ENCODE measurements at regions not wholly inside any gene's neighbourhood (a gene's known extent, or its start where the extent isn't known, plus 50 kb on each side); places are given as distances from the start of the nearest gene placed in this dataset.
"Not testable (repeated sequence)": the region's sequence is repeated elsewhere in the genome, so short reads cannot be mapped to it uniquely, and the experiment has no call there.

DNA sequence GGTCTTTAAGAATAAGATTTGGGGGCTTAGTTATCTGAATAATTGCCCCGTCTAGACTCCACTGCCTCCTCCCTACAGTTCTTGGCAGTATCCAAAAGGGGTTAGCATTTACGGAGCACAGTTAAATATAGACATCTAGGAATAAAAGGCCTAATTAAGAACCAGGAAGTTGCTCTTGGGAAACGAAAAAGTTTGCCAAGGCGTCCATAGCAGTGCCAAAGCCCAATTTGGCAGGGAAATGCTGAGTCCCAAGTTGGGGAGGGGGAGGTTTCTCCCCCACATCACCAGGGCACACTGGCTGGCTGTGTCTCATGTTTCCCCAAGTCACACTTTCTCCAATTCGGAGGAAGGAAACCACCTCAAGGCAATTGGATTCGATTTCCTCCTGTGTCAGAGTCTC lies 338.7 kb downstream of the FBXW7 start:
- DNase-seq (ENCODE audit: low read depth in 2 of 2): peak in 1 of 2 donors; percentile 7

DNA sequence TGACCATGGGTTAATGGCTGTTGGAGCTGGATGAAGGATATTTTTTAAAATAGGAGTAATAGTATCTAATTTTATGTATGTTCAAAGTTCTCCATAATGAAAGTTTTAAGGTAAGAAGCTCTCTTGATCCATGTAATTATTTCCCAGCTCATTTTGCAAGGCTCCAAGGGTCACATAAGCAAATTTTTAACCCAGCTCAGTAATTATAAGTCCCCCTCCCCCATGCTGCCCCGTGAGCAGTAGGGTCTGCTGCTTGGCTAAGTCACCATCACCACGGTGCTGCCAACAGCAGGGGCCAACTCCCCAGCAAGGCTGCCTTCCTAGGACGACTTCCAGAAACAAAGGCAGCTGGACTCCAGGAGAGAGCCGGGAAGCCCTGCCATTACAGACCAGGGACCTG lies 340.0 kb downstream of the FBXW7 start:
- DNase-seq (ENCODE audit: low read depth in 2 of 2): no peak

DNA sequence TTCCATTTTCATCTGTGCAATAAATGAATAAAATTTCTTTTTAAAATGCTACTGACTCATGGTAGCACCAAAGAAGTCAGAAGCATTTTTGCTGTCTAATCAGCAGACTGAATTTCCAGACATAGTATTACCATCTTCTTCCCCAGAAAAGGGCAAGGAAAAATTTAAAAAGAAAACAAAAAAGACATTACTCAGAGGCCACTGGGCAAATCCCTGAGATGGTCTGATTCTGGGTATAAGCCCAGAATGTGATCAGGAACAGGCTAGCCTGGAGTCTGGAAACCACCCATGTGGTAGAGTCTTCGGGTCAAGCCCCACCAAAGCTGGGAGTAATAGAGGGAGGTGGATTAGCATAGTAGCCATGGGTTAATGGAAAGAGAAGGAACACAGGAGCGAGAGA lies 342.8 kb downstream of the FBXW7 start:
- DNase-seq (ENCODE audit: low read depth in 2 of 2): no peak

DNA sequence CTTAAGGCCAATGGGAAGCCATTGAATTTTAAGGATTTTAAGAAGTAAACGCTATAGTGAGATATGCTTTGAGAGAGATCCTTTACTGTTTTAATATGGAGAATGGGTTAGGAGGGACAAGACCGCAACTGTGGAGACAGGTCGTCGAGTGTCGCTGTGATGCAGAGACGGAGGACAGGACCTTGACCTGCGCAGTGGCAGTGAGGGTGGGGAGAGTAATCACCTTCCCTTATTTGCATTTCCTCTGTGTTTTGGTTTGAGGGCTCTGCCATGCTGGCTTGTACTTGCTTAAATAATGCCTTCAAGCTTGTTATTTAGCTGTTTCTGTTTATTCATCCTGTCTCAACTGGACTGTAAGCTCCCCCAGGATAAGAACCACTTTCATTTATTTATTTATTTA lies 345.0 kb downstream of the FBXW7 start:
- DNase-seq (ENCODE audit: low read depth in 2 of 2): no peak

DNA sequence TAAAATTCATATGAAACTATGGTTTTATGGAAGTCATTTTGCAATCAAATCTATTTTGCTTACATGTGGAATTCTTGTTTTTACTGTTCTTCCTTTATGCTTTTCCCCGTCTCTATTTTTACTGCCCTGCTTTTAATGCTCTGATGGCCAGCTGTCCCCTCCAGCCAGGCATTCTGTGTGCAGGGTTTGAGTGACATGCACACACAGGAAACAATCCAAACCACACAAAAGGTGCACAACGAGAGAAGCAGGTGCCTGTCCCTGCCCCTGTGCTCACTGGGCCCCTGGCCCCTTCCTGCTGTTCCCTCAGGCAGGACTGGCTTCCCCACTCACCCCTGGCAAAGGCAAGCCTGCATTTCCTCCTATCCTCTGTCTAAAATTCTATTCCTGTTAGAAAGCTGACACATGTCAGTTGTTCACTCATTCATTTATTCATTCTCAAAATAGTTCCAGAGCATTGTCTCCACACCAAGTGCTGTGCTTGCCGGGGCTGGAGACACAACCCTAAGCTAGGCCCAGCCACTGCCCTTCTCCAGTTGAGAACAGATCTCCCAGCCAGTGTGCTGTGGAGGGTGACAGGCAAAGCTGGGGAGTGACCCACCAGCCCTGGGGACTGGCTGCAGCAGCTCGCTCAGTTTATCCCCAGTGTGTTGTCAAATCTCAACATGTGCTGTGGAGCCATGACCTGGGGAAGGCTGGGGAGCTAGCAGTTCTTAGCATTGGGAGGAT lies 346.3 kb downstream of the FBXW7 start:
- no peak for DNase-seq (ENCODE audit: low read depth in 2 of 2)

DNA sequence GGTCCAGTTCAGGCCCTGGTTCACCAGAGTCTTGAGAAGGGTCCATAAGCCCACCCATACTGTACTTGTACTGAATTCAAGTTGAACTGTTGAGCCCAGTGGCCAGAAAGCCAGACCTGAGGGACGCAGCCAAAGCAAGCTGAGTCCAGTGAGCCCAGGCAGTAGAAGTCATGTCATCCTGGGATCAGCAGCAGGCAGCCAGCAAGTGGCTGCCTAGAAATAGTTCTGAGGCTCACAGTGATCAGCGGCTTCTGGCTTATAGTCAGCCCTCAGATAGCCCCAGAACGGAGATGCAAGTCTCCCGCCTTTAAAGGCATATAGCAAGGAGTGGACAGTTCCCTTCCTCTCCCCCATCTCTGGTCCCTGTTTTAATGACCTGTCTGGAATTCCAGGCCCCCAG lies 347.1 kb downstream of the FBXW7 start:
- DNase-seq (ENCODE audit: low read depth in 2 of 2): no peak

DNA sequence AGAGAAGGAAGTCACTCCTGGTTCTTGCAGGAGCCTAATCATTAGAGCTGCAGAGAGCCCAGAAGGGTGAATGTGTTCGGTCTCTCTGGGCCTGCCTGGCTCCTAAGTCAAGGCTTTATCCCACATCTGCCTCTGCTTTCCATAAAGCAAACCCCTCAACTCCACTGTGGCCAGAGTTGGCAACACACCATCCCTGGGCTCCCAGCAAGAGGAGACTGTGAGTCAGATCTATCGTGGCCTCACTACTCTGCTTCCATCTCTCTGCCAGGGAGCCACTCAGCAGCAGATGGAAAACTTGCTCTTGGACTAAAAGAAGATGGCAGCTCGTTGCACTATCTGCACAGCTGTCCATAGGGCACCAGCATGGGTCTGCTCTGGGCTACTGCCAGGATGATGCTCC lies 348.2 kb downstream of the FBXW7 start:
- DNase-seq (ENCODE audit: low read depth in 2 of 2): no peak

DNA sequence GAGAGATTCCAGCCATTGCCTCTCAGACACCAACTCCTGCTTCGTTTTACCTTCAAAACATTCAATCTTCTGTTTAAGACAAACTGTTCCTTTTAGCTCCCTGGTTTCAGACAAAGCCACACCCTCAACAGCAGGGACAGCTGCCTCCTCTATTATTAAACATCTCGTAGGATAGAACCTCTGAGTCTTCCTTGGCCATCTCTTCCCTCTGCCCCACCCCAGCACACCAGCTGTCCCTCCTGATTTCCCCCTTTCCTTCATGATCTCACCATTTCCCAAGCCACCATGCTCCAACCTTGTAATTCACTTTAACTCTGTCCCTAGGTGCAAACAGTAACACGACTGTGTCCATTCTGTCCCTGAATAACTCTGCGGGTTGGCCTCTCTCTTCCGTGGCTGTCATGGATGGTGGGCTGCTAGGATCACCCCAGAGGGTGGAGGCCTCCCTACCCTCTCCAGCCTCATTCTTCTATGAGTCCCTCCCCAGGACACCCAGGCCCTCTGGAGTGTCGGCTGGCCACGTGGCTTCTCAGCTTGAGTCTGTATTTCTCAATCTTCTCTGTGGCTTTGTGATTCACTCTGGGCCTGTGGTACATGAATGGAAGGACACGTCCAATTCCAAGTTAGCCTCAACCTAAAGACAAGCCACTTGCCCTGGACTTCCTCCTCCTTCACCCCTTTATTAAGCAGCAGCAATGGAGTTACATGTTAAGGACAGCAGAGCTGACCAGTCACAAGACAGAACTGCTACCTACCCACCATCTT lies 349.9 kb downstream of the FBXW7 start:
- no peak for DNase-seq (ENCODE audit: low read depth in 2 of 2)

DNA sequence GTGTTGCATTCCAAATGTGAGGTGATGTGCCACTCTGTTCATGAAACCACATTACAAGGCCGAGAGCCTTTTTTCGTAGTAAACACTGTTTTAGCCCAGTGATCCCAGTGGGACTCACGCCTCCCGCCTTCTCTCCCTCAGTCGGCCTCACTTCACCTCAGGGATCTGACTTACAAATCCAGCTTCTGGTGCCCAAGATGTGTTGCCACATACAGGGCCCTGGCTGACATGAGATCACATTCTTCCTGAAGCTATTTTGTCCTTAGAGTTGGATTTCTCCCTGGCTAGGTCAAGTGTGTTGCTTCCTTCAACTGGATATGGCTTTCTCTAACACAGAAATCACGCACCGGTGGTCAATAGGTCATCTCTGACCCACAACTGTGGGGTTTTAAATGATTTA lies 354.7 kb downstream of the FBXW7 start:
- DNase-seq (ENCODE audit: low read depth in 2 of 2): no peak

DNA sequence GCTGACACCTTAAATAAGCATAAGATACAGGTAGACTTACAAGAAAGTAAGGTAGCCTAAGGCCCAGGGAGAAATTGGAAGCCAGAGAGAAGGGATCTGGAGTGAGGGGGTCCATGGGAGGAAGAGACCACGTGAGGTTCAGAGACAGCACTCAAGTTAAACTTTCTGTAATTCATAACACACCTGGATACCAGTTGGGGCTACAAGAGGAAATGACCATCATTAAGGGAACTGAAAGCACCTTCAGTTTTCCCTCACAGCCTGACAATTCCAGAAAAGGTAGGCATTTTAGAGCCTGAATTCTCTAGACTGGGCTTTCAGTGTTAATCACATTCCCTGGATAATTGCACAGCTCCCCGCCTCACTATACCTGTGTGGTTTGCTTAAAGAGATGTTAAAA lies 355.5 kb downstream of the FBXW7 start:
- no peak for DNase-seq (ENCODE audit: low read depth in 2 of 2)

DNA sequence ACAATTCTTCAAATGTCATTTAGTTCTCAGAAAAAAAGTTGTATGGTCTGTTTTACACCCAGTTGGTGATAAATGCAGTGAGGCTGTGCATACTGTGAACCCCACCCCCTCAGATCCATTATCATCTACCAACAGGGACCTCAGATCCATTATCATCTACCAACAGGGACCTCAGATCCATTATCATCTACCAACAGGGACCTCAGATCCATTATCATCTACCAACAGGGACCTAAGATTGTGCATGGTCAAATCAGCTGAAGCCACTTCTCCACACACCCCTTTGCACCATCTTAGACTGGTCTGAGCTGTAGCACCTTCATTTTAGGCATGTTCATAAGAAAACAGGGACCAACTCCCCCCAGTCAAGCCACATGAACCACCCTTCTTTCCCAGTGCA lies 358.4 kb downstream of the FBXW7 start:
- DNase-seq (ENCODE audit: low read depth in 2 of 2): not testable (repeated sequence)

DNA sequence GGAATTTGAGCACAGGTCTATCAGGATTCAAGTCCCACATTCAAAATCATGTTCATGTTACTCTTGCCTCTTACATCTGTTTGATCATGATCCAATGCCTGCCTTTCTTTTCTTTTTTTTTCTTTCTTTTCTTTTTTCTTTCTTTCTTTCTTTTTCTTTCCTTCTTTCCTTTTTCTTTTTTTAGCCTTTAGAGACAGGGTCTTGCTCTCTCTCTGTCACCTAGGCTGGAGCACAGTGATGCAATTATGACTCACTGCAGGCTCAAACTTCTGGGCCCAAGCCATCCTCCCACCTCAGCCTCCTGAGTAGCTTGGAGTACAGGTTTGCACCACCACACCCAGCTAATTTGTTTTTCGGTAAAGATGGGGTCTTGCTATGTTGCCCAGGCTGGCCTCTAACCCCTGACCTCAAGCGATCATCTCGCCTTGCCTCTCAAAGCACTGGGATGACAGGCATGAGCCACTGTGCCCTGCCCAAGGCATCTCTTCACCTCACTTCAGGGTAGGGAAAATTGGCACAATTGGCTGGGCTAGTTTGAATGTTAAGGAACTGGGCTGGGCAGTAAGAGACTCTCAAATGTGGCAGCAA lies 359.2 kb downstream of the FBXW7 start:
- no peak for DNase-seq (ENCODE audit: low read depth in 2 of 2)

DNA sequence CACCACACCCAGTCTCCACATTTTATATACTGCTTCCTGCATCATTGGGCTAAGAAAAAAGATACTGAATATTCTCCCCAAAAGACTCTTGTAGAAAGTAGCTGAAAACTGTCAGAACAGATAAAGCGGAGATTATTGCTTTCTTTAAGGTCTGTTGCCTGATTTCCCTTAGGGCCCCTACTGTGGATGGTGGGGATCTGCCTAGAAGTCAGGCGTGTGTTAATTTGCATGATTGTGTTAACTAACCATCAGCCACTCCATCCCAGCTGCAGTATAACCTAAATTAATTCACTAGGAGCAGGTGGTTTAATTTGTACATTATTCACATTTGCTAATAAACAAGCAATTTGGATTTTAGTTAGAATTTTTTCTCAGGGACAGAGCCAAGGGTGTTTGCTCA lies 360.3 kb downstream of the FBXW7 start:
- DNase-seq (ENCODE audit: low read depth in 2 of 2): no peak

DNA sequence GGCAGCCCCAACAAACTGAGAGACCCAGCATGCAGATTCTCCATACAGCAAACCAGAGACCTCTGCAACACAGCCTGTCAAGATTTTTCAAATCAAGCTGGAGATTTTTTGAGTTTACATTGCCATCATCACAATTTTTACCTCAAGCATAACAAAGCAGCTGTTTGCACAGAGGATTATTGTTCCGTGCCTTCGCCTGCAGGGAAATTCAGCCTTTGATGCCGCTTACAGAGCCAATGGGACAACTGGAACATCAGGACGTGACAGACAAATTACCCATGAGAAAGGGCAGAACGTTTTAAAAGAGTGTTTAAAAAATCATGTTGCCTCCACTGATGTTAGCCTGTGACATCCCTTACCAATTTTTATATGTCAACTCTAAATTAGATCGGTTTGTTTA lies 363.7 kb downstream of the FBXW7 start:
- no peak for DNase-seq (ENCODE audit: low read depth in 2 of 2)

DNA sequence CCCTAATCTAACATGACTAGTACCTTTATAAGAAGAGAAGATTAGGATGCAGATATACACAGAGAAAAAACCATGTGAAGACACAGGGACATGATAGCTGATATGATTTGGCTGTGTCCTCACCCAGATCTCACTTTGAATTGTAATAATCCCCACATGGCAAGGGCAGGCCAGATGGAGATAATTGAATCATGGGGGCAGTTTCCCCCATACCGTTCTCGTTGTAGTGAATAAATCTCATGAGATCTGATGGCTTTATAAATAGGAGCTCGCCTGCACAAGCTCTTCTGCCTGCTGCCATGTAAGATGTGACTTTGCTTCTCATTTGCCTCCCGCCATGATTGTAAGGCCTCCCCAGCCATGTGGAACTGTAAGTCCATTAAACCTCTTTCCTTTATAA lies 364.3 kb downstream of the FBXW7 start:
- no peak for DNase-seq (ENCODE audit: low read depth in 2 of 2)

DNA sequence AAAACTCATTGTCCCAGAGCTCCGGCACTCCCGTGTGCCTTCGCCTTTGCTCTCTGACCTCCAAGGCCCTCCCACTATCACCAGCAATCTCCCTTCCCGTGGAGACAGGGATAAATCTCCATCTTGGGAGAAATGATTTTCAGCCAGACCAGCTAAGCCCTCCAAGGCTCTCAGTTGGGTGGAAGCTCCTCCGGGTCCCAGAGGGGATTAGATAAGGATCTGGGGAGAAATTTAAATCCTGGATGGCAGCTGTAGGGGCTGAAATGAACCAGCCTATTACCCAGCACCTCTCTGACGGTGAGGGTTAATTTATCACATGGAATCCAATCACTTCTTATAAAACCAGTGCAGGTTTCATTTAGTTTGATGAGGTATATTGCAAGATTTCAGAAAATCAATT lies 366.2 kb downstream of the FBXW7 start:
- DNase-seq (ENCODE audit: low read depth in 2 of 2): no peak

DNA sequence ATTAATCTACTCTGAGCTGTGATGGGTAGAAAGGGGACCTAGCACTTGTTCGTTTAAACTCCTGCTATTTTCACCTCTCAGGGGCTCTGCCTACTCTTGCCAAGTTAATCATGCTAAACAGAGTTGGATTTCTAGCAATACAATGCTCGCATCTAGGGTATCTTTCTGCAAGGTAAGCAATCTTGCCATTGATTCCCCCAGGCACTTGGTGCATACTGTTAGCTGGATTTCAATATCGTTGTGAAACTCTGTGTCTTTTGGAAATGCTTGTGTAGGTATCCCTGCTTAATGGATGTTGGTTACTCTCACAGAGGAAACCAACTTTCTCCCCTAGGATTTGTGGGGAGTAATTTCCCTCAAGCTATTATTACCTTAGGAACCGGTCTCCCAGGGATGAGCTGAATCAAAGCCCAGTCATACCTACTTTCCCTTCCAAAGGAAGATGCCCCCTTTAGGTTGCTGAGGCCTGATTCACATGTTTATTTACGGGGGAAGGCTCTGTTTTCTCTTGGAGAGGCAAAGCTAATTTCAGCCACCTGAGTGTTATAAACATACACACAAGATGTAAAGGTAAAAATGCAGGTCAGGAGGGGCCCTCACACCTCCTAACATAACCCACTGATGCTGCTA lies 366.8 kb downstream of the FBXW7 start:
- DNase-seq (ENCODE audit: low read depth in 2 of 2): no peak

DNA sequence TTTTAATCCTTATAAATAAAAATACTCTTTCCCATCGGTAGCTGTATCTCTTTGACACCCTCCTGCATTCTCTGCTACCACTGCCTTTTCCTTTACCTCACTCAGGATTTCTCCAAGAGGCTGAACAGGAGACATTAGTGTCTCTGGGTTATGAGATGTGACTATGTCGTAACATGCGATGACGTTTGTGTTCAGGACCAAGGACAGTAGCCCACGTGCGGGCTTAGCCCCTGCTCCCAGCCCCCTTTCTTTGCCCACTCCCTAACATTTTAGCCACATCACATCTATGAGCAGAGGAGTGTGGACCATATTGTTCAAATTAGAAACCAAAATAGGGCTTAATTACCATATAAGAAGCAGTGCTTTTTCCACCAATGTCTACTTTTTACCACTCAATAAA lies 369.3 kb downstream of the FBXW7 start:
- DNase-seq (ENCODE audit: low read depth in 2 of 2): peak; percentile 20 to 30

DNA sequence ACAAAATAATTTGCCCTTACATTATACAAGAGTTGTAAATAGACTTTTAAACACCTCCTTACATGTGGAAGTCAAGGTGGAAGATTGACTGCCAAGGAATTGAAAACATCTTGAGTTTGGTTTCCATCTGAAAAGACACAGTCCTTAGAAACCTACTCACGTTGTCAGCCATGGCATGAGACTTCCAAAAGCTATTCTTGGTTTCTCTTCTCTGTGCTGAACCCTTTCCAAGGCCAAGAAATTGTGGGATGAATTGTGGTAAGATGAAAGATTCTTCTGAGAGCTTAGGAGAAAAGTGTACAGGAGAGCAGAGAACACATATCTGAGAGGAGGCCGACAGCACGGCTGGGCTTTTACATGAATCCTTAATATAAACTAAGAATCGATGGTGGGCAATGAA lies 370.0 kb downstream of the FBXW7 start:
- DNase-seq (ENCODE audit: low read depth in 2 of 2): no peak

DNA sequence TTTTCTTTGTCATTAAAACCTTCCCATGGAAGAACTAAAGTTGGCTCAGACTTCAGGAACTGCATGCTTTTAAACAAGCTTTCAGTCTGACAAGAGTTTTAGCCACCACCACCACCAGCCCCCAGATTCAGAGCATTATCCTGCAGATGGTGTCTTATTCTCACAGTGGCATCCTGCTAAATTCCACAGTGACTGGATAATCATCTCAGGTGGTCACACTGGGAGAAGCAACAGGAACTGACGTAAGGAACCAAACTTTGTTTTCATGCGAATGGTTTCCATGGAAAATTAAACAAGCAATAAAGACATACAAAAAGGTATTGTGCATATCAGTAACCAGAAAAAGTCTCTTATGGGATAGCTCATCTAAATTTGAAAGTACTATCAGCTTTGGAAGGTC lies 370.7 kb downstream of the FBXW7 start:
- peak; percentile 28 to 53 for DNase-seq (ENCODE audit: low read depth in 2 of 2)

DNA sequence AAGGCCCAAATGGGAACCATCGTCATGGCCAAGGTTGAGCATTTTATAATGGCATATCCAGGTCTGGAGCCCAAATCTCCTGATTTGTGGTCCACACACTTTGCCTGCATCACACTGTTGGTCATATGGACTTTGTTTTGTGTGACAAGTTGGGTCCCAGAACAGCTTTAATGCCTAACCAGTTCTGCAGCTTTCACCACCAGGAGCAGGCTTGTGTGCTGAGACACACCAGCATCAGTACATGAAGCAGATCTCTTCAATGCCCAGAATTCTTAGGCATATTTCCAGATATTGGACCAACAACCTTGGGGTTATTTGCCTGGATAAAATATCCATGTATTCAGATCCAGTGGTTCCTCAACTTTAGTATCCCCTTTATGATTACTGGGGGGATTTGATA lies 371.3 kb downstream of the FBXW7 start:
- DNase-seq (ENCODE audit: low read depth in 2 of 2): no peak

DNA sequence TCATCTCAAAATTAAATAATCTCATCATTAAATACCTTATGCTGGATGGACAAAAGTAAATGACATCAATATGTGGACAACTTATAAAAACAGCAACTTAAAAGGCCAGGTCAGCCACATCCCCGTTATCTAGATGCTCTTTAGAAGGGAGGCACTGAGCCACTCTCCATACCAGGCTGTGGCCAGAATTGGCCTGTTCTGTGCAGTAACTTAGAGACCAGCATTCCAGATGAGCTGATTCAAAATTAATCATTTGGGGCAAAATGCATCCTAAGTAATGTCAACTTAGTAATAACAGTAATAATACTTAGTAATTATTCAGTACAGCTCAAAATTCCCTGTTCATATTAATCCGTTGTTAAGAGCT lies 373.6 kb downstream of the FBXW7 start:
- peak in 1 of 2 donors; percentile 10 for DNase-seq (ENCODE audit: low read depth in 2 of 2)
